Inferior parietal cortex (tissue), 1 donor: ENCODE measurements at regions not wholly inside any gene's neighbourhood (a gene's known extent, or its start where the extent isn't known, plus 50 kb on each side); places are given as distances from the start of the nearest gene placed in this dataset.
"Not testable (repeated sequence)": the region's sequence is repeated elsewhere in the genome, so short reads cannot be mapped to it uniquely, and the experiment has no call there.

Experiments
- DNase-seq: peaks from one replicate; pipeline ENCODE4 v3.0.0-alpha.2; 2016; ENCODE audit errors: extremely low spot score

GRCh38 chr12:53870117-53870516 is 68.5 kb upstream of the HOXC13 start:
- no peak for DNase-seq

- DNase-seq = no peak
These were observed 67.3 kb upstream of the HOXC13 start for GRCh38 chr12:53871367-53871766.

- no peak for DNase-seq
These were observed 66.3 kb upstream of the HOXC13 start for GRCh38 chr12:53872367-53872766.

- not testable (repeated sequence) for DNase-seq
These were observed 60.7 kb upstream of the HOXC13 start for GRCh38 chr12:53877961-53878360.

GRCh38 chr12:53887006-53887405 is 51.6 kb upstream of the HOXC13 start:
- no peak for DNase-seq

GRCh38 chr12:53887881-53888280 is 50.8 kb upstream of the HOXC13 start:
- DNase-seq = no peak
